GM20431 (cell line): ENCODE measurements at regions not wholly inside any gene's neighbourhood (a gene's known extent, or its start where the extent isn't known, plus 50 kb on each side); places are given as distances from the start of the nearest gene placed in this dataset.
"Not testable (repeated sequence)": the region's sequence is repeated elsewhere in the genome, so short reads cannot be mapped to it uniquely, and the experiment has no call there.

Source experiments
- in situ Hi-C: fragments of 300-500 bp; cut with MseI, MboI; formaldehyde crosslinking; loops from one replicate; pipeline ENCODE4 v1.15.0; 2020; ENCODE audit warnings: low sequenced_read_pairs; ENCODE audit not compliant: unreplicated experiment

- in situ Hi-C loops: no loop called here
Measured at GRCh38 chr3:177773717-177774116, 576.4 kb upstream of the TBL1XR1 start.

- in situ Hi-C loops: no loop called here
Measured at GRCh38 chr3:177776661-177777101, 579.4 kb upstream of the TBL1XR1 start.

DNA sequence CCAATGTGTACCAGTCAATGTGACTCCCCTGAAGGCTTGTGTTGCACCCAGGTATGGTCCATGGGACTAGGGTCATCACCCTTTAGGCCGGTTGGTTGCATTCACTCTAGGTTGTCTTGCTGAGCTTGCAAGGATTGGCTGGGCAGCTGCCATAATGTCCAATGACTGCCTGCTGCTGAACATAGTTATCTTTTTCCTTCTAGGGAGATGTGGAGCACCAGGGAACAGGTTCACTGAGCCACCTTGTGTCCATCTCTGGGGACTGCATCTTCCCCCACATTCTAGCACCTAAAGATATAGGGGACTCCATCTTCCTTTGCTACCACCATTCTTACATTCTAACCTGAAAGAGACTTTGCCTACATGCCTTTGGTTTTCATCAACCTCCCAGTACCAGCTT is 580.4 kb upstream of the TBL1XR1 start:
- in situ Hi-C loops: no loop called here

GRCh38 chr3:177778633-177779032 is 581.4 kb upstream of the TBL1XR1 start:
- in situ Hi-C loops: no loop called here

GRCh38 chr3:177781686-177782161 is 584.4 kb upstream of the TBL1XR1 start:
- in situ Hi-C loops: no loop called here

DNA sequence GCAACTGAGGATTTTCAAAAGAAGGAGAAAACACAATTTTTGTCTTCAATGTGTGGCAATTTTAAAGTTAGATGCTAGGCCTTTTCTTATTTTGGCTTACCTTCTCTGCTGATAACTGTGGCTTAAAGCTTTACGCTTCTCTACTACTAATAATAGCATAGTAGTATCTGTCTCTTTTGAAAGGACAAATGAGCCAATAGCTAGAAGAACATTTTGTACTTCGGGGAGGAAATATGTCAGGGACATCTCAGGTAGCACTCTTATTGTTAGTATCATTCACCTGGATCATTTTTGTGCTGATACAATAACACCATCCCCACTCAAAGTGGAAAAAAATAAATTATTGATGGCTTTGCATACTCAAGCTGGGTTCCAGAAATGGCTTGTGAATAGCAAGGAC is 586.1 kb upstream of the TBL1XR1 start:
- in situ Hi-C loops: no loop called here

DNA sequence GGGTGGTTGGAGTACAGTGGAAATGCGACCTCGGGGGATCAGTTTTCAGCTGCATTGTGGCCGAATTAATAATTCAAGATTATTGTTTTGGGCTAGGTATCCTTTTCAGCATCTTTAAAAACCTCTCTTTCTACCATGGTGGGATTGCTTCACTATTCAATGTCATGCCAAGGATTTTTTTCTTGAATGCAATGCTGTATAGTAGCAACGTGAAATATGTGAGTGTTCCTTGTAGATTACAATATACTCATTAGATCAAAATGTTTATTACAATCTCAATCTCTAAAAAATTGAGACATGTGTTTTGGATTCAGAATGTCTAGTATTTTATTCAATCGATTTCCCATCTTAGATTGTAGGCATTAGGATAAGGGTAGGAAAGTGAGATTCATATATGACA is 586.5 kb upstream of the TBL1XR1 start:
- in situ Hi-C loops: no loop called here

DNA sequence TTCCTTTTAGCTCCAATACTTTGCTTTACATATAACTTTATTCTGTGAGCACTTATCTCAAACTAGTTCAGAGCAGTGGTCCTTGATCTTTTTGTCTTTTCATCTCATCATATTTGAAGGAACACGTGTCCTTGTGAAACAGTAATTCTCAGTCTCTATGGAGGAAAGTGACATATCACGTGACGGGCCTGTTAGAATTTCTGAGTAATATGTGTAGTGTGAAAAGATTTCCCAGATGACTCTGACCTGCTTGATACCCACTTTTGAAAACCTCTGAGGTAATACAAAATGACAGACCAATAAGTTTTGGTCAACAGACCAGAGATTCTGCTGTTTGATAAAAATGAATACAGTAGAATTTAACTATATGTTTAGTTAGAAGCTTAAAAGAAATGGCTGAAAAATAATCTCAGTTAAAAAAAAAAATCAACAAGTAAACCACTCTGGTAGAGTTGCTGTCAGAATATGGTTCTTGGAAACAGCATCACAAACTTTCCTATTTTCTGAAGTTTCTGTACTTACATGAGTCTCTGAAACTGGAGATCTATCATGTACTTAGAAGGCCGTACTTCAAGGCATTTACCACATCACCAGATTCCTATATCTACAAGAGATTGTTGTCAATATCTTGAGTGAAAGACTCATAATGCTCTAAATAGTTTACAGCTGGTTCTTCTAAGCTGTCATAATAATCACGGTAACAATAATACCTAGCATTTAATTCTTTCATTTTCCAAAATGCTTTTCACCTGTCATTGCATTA is 590.2 kb upstream of the TBL1XR1 start:
- in situ Hi-C loops: no loop called here

DNA sequence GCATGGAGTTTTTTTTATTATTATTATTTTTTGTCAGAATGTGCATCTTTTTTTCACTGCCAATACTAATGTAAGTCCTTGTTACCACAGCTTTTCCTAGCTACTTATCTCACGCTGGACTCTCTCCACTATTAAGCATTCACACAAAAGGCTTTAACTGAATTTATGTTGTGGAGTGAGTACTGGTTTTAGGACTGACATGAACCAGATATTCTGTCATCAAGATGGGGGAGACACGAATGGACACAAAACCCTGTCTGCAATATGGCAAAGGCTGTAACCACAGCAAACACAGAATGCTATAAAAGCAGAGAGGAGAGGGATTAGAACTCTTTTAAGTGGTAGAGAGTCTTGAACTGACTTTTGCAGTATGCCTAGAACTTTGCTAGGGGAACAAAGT is 592.2 kb upstream of the TBL1XR1 start:
- in situ Hi-C loops: no loop called here

DNA sequence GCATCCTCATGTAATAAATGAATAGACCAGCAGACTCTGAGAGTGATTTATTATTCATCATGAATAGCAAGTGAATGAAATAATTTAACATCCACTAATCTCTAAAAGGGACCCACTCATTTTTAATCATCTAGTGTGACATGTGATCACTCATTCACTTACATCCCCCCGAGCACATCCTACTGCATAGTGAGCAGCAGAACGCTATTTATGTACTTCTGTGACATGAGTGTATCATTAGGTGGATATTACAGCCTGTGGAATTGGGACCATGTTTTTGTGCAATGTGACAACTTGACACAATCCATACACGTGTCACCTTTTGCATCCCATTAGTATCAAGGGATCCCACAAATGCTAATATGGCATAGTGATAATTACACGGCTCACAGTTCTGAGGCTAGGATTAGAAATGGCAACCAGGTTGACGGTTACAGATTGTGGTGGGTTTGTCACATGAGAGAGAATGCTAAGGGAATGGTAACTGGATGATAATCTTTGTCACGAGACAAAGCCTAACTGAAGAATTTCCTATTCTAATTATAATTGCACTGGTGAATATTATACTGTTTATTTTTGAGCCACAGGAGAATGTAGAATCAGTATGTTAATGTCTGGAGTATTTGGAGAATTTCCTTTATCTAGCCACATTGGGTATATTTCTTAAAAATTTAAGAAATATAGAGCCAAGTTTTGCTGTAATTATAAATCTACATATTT is 595.2 kb upstream of the TBL1XR1 start:
- in situ Hi-C loops: no loop called here

DNA sequence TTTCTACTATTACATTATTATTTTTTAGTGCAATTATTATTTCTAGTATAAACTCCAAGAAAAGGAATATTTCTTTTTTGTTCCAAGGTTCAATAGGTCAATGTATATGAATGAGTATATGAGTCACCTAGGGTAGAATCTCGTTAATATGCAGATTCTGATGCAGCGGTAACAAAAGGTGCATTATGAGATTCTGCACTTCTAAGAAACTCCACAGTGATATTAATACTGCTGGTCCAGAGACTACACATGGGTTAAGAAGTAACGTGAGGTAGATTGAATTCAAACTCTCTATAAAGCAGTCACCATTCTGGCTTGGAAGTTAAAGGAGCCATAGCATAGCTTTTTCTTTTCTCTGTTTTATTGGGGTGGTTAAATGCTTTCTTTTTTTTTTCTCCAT is 596.2 kb upstream of the TBL1XR1 start:
- in situ Hi-C loops: no loop called here

- in situ Hi-C loops: no loop called here
Measured at GRCh38 chr3:177795216-177795615, 597.9 kb upstream of the TBL1XR1 start.

DNA sequence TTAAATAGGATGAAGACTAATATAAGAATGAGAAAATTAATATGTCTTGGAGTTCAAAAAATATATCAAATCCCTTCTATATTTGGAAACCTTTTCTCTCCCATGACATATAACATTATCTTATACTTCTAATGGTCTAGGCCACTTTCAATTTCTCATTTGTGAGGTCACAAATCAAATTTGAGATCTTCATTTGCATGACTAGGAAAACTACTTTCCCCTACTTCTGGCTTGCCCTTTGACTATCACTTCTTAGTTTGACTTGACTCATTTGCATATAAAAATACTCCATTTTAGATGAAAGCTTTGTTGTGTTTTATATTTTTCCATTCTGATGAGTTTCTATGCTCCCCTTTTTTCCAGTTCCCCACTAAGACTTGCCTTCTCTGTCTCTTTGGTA is 598.6 kb upstream of the TBL1XR1 start:
- in situ Hi-C loops: no loop called here

GRCh38 chr3:177800147-177800546 is 602.9 kb upstream of the TBL1XR1 start:
- in situ Hi-C loops: not testable (repeated sequence)

- in situ Hi-C loops: no loop called here
Measured at GRCh38 chr3:177800561-177800960, 603.3 kb upstream of the TBL1XR1 start.

- in situ Hi-C loops: no loop called here
Measured at GRCh38 chr3:177802151-177802900, 605.0 kb upstream of the TBL1XR1 start.

GRCh38 chr3:177803500-177803899 is 606.2 kb upstream of the TBL1XR1 start:
- in situ Hi-C loops: no loop called here

DNA sequence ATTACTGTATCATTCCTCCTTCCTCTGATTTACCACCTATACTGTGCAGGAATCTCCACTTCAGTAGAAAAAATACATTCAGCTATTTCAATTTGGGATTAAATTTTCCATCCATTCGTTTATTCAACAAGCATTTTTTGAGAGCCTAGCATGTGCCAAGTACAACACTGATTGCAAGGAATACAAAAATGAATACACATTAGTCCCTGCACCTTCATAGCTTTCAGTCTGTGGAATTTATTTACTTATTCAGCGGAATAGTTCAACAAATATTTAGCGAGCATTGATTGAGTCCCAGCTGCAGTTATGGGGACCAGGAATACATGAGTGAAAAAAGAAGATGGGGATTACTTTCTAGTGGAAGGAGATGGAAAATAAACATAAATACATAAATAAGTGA is 606.8 kb upstream of the TBL1XR1 start:
- in situ Hi-C loops: no loop called here

GRCh38 chr3:177804646-177805045 is 607.4 kb upstream of the TBL1XR1 start:
- in situ Hi-C loops: no loop called here

DNA sequence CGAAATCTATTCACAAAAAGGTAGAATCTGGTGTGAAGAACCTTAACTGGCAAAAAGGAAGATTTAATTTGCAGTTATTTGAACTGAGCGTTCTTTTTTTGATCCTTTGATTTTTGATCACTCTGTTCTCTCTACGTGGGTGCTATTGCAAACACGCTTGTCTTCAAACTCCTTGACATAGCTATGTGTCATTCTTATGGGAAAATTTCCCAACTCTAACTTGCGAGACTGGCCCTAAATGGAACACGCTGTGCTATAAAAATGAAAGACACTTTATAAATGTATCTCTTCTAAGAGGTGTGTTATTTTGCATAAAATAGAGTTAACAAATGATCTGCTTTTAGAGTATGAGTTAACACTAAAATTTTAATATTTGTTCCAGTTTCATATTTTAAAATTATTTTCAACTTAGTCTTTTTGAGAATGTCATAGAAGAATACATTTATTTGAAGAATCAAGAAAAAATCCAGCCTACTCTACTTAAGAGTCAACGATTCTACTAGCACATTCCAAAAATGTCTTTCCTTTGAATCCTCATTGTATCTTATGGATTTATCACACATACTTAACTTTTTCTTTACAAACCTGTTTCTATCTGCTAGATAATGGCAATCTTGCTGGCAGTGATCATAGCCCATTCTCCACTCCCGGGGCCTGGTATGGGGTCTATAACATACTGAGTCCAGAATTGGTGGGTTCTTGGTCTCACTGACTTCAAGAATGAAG is 610.0 kb upstream of the TBL1XR1 start:
- in situ Hi-C loops: no loop called here
